Ovary (tissue), 3 donors: ENCODE measurements at regions not wholly inside any gene's neighbourhood (a gene's known extent, or its start where the extent isn't known, plus 50 kb on each side); places are given as distances from the start of the nearest gene placed in this dataset.

ENCODE experiments used
- EP300 ChIP-seq: sonication (generic); formaldehyde crosslinking; IDR thresholded peaks from one replicate; pipeline ENCODE4 v1.6.1; 2017; ENCODE audit warnings: antibody characterized with exemption
- TF ChIP-seq, protein P1 (sequence below), 3 donors: fragments of 450-650 bp in 2 of 3; fragments of 200-600 bp in 1 of 3; IDR thresholded peaks; one replicate each; pipeline versions ENCODE4 v1.5.1 to v1.8.0; 2016 to 2022; ENCODE audit warnings: antibody characterized with exemption in 3 of 3, mild to moderate bottlenecking in 1 of 3
- donor health status: DM: no; HTN: no; CAD: no.

GRCh38 chr7:13049946-13050345 is 362.5 kb downstream of the ARL4A start:
- TF ChIP-seq, protein P1, sequence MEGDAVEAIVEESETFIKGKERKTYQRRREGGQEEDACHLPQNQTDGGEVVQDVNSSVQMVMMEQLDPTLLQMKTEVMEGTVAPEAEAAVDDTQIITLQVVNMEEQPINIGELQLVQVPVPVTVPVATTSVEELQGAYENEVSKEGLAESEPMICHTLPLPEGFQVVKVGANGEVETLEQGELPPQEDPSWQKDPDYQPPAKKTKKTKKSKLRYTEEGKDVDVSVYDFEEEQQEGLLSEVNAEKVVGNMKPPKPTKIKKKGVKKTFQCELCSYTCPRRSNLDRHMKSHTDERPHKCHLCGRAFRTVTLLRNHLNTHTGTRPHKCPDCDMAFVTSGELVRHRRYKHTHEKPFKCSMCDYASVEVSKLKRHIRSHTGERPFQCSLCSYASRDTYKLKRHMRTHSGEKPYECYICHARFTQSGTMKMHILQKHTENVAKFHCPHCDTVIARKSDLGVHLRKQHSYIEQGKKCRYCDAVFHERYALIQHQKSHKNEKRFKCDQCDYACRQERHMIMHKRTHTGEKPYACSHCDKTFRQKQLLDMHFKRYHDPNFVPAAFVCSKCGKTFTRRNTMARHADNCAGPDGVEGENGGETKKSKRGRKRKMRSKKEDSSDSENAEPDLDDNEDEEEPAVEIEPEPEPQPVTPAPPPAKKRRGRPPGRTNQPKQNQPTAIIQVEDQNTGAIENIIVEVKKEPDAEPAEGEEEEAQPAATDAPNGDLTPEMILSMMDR (IDR thresholded peaks at IDR 0.05), result no peak
- no peak for TF ChIP-seq EP300
